Forelimb muscle (tissue), 1 donor: ENCODE measurements at regions not wholly inside any gene's neighbourhood (a gene's known extent, or its start where the extent isn't known, plus 50 kb on each side); places are given as distances from the start of the nearest gene placed in this dataset.
"Not testable (repeated sequence)": the region's sequence is repeated elsewhere in the genome, so short reads cannot be mapped to it uniquely, and the experiment has no call there.

ENCODE experiments used
- DNase-seq: peaks from one replicate; pipeline ENCODE4 v3.0.0-alpha.2; 2013; ENCODE audit warnings: low read depth

DNA sequence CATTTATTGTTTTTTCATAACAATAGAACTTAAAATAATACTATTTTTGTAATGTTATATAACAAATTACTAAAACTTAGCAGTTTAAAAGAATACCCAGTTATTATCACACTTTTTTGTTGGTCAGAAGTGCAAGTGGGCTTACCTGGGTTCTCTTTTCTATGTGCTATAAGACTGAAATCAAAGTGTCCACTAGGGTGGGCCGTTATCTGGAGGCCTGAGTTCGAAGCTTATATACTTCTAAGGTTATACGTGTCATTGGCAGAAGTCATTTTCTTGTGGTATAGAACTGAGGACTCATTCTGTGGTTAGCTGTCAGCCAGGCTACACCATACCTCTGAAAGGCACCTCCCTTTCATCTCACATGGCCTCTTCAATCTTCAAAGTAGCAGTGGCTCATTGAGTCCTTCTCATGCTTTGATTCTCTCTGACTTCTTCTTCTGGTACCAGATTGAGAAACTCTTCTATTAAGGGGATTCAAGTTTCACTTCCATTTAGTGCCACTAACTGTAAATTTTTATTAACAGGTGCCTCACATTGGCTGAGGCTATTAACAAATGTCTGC, 414.3 kb downstream of the AMY1C start:
- DNase-seq = no peak

DNA sequence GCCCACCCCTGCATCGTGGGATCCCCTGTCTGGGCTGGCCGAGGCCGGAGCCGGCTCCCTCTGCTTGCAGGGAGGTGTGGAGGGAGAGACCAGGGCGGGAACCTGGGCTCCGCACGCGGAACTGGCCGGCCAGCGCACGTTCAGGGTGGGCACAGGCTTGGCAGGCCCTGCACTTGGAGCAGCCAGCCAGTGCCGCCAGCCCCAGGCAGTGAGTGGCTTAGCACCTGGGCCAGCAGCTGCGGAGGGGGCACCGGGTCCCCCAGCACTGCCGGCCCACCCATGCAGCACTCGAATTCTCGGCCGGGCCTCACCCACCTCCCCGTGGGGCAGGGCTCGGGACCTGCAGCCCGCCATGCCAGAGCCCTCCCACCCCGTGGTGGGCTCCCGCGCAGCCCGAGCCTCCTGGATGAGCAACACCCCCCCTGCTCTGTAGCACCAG, 422.6 kb downstream of the AMY1C start:
- no peak for DNase-seq

DNA sequence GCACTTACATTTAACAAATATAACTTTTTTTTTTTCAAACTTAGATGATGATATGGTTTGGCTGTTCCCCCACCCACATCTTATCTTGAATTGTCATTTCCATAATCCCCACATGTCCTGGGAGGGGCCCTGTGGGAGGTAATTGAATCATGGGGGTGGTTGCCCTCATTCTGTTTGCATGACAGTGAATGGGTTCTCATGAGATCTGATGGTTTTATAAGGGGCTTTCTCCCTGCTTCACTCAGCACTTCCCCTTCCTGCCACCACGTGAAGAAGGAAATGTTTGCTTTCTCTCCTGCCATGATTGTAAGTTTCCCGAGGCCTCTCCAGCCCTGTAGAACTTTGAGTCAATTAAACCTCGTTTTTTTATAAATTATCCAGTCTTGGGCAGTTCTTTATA, 432.6 kb downstream of the AMY1C start:
- DNase-seq = no peak

DNA sequence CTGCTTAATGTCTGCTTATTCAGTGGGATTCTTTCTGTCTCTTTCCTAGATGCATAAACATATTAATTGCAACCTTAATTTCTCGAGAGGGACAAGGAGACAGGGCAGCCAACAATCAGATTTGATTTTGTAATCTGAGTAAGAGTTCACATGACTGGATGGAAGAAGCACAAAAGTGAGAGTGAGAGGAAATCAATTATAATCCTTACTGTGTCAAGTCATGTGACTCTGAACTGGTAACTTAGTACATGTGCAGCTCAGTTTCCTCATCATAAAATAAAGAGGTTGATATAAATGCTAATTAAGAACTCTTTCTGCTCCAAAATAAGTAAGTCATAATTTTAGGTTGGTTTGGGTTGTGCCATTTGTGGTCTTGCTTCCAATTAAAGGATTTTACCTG, 439.5 kb downstream of the AMY1C start:
- no peak for DNase-seq

DNA sequence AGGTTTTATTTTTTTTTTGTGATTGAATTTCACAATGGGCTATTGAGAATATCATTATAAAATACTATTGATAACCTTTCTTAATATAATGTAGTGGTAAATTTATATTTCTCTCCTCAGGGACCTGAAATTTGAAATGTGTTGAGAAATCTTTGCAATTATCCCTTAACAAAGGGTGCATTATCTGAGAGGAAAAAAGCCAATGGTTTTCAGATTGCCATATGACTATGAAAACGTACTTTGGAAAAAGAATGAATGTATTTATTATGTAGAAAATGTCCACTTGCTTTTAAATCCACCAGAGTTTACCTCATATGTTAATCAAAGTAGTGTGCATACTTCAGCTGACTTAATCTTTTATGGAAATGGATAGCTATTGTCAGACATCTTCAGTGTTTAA, 441.1 kb downstream of the AMY1C start:
- DNase-seq = no peak

DNA sequence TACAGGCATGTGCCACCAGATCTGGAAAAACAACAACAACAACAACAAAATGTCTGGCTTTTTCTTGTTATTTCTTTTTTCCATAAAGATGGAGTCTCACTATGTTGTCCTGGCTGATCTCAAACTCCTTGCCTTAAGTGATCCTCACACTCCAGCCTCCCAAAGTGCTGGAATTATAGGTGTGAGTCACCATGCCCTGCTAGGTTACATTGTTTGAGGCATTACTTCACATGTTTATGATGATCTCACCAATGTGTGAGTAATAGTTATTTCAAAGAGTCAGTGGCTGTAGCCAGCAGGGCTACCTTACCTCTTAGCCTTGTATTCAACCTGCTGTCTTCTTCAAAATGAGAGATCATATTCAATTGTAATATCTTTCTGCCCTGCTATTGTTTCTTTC, 445.7 kb downstream of the AMY1C start:
- DNase-seq = no peak

DNA sequence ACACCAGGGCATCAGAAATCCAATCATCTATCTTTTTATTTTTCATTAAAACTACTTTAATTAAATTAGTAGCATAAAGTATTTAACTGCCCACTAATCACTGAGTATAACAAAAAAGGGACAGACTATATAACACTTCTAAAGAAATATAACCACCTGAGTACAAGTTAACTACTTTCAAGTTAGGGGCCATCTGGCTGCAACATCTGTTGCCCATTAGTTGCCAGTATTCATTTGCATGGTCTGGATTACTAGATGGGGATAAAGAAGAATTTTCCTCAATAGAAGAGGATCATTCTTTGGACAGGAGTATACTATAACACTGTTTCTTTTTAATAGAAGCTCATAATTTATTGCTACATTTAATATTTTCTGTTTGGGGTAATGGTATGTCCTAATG, 446.4 kb downstream of the AMY1C start:
- no peak for DNase-seq

DNA sequence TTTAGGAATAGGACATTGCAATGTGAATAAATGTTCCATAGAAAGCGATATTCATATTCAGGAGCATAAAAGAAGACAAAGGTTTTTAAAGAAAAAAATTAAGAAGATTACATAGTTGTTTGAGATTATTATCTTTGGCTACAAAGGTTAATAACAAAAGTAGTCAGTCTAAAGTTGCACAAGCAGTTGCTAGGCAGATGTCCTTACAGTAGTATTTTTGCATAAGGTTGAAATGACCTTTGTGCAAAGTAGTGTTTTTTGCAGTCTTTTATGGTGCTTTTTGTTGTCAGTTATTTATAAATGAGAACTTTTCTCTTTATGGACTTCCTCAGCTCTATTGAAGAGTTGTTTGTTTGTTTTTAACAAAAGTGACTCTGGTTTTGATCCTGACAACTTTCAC, 447.8 kb downstream of the AMY1C start:
- no peak for DNase-seq

DNA sequence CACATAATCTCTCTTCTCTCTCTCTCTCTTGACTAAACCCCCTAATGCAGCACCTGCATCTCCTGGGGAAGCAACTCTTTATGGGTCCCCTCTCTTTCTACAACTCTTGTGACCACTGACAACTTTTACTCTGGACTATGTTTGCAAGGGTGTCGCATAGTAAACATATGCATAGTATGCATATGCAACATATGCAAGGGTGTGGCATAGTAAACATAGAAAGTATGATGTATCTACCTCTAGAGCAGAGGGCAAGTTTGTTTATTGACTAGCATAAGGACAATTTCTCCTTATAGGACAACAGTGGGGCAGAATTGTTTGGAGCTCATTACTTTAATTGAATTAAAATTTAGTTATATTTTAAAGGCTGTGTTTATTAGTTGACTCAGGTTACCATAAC, 462.5 kb downstream of the AMY1C start:
- DNase-seq = no peak

DNA sequence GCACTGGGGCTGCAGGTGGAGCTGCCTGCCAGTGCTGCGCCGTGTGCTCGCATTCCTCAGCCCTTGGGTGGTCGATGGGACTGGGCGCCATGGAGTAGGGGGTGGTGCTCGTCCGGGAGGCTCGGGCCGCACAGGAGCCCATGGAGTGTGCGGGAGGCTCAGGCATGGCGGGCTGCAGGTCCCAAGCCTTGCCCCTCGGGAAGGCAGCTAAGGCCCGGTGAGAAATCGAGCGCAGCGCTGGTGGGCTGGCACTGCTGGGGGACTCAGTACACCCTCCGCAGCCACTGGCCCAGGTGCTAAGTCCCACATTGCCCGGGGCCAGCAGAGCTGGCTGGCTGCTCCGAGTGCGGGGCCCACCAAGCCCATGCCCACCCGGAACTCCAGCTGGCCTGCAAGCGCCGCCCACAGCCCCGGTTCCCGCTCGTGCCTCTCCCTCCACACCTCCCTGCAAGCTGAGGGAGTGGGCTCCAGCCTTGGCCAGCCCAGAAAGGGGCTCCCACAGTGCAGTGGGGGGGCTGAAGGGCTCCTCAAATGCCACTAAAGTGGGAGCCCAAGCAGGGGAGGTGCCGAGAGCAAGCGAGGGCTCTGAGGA, 467.8 kb downstream of the AMY1C start:
- not testable (repeated sequence) for DNase-seq

DNA sequence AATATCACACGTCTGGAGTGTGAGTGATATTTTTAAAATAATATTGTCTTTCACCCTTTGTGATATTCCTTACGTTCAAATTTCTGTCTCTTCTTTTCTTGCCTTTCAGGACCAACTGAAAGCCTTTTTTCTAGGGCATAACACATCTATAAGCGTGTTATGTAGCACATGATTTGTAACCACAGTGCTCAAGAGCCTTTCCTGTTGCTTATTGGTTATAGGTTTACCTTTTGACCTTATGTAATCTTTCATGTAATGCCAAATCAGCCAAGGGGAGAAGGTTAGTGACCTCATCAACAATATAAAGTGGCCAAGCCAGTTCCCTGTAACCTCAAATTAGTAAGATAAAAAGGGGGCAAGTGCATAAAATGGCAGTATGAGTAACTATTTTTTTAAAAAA, 480.2 kb downstream of the AMY1C start:
- no peak for DNase-seq

DNA sequence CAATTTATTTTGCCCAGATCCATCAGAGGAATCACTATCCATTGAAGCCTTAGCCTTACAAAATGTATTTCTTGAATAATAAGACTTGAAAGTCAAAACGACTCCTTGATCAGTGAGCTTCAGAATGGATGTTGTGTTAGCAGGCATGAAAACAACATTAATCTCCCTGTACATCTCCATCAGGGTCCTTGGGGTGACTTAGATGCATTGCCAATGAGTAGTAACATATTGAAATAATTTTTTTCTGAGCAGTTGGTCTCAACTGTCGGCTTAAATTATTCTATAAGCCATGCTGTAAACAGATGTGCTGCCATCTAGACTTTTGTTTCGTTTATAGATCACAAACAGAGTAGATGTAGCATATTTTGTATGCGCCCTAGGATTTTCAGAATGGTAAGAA, 482.0 kb downstream of the AMY1C start:
- DNase-seq = no peak

DNA sequence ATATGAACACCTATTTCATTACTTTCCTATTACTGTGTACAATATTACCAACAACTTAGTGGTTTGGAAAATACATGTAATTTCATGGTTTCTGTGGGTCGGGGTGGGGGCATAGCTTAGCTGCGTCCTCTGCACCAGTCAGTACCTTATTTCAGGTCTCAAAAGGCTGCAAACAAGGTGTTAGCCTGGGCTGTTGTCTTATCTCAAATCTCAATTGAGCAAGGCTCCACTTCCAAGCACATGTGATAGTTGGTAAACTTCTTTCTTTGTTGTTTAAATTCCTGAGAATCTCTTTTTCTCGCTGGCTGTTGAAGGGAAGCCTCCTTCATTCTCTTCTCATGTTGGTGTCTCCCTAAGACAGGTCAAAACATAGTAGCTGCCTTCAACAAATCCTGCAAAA, 485.4 kb downstream of the AMY1C start:
- no peak for DNase-seq

DNA sequence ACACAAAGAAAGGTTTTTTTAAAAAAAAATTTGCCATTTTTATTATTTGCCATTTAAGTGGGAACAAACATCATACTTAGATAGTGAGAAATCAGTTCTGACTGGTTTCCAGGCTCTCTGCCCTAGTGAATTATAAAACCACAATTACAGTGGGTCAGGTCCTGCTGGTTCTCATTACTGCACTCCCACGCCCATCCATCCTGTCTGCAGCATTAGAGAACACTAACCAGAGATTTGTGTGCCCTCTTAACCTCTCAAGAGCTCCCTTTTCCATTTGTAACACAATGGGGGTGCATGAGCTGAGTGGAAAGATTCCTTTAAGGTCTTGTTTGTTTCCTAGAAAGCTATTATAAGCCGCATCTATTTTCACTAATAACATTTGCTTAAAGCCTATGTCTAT, 489.3 kb downstream of the AMY1C start:
- DNase-seq = no peak

DNA sequence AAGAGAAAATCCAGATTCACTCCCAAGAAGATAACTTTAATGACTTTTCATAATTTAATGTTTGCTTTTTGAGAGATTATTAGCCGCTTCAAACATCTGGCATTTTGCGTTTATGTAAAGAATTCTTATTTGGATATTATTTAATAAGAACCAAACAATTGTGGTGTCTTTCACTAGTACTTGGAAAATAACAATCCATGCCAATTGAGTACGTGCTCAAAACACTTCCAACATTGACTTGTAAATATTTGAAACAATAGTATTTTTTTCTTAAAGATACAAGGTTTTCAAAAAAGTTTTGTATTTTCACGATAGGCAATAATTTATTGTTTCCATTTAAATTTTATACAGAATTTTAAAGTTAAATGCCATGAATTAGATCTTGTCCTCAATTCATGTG, 498.7 kb downstream of the AMY1C start:
- DNase-seq = peak; percentile 32

DNA sequence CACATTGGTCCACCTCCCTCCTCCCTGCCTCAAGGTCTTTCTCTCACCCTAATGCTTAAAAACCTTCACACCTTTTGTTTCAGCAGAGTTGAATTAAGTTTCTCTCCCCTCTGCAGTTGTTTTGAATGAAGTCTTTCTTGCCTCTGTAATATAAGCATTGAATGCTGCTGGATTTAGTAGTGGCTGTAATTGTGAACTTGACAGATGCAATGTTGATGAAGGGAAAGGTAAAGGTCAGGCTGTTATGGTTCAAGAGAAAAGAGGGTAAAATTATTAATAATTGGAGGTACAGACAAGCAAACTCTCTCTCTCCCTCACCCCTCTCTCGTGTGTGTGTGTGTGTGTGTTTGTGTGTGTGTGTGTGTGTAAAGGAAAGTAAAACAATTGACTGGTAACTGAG, 509.8 kb downstream of the AMY1C start:
- DNase-seq = no peak

DNA sequence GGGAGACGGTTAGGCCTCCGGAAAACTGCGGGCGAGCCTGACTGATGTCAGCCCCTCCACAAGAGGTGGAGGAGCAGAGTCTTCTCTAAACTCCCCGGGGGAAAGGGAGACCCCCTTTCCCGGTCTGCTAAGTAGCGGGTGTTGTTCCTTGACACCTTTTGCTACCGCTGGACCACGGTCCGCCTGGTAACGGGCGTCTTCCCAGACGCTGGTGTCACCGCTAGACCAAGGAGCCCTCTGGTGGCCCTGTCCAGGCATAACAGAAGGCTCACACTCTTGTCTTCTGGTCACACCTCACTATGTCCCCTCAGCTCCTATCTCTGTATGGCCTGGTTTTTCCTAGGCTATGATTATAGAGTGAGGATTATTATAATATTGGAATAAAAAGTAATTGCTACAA, 513.4 kb downstream of the AMY1C start:
- not testable (repeated sequence) for DNase-seq

DNA sequence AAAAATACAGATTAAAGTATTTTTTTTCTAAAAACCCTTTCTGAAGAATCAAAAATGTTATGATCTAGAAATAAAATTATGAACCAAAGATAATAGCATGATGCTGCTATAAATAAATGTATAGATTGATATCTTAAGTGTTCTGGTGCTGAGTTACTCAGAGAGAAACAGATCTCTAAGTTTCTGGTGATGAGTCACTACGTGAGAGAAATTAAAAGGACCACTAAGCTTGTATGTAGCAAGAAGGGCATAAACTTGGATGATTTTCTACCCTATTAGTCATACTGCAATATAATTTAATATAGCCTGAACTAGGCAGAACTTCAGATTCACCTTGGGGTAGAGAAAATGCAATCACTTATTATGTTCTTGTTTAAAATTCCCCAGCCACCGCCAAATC, 514.8 kb downstream of the AMY1C start:
- no peak for DNase-seq

DNA sequence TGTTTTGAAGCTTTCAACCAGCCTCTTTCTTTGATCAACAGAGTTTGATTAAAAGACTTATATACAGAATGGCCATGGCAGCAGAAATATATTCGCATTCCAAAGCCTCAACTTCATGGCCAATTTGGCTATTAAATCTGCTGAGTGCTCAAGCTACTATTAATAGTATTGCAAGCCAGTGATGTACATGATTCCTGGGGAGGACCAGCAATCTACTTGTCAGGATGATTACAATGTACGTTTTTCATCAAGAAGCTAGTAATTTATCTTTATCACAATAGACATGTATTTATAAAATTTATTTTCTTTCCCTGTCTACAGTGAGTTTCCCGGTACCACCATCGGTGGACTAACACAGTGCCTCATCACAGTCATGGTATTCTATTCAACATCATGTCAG, 515.5 kb downstream of the AMY1C start:
- DNase-seq = no peak

DNA sequence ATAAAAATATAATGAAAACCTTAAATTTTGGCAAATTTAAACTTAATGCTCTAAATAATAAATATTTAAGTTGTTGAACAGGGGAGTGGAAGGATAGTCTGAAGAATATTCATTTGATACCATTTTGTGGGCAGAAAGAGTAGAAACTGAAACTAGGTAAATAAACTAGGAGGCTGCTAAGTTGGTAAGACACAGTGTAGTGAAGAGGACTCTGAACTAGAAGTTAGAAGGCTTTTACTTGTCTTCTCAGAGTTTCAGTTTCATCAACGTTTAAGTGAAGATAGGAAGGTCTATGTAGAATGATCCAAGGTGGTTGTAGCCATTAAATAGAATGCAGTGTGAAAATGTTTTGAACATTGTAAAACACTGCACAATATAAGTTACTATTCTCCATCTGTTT, 516.9 kb downstream of the AMY1C start:
- no peak for DNase-seq

DNA sequence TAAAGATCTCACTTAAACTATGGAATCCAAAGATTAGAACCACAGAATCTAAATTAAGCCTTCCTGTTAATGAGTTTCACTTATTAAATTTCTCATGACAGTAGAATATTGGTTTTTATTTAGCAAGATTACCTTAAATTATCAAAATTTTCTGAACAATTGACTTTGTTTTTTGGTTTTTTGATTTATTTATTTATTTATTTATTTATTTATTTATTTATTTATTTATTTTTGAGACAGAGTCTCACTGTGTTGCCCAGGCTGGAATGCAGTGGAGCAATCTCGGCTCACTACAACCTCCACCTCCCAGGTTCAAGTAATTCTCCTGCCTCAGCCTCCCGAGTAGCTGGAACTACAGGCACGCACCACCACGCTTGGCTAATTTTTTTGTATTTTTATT, 538.6 kb downstream of the AMY1C start:
- DNase-seq = not testable (repeated sequence)

DNA sequence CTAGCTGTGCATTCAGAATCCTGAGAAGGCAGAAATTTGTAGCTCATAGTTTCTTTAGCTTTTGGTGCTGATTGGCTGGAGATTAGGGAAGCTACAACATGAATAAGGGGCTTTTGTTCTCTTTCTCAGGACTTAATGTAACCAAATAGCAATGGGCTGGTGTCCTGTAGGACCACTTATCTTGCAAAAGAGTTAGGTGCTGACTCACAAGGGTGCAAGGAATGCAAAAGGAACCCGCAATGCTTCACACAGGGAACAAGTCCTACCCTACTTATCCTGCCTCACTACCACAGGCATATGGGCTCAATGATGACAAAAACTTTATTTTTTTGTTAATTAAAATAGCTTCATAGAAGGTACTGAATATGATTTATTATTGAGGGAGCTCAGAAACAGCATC, 541.5 kb downstream of the AMY1C start:
- DNase-seq = no peak

DNA sequence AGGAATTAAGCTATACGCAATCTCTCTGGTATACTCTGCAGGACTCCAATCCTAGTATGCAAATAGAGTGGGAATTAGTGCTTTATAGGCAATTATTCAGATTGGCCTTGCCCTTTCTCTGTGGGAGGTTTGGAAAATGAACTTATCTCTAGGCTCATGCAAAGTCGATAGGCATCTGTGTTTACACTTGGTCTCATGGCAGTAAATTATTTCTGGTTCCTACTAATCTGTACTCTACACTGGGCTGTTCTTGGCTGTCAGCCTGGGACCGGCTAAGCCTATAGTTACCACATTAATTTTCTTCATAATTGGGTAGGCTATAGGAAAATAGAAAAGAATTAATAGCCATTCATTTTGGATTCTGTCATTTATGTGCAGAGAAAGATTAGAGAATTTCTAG, 544.6 kb downstream of the AMY1C start:
- DNase-seq = no peak

DNA sequence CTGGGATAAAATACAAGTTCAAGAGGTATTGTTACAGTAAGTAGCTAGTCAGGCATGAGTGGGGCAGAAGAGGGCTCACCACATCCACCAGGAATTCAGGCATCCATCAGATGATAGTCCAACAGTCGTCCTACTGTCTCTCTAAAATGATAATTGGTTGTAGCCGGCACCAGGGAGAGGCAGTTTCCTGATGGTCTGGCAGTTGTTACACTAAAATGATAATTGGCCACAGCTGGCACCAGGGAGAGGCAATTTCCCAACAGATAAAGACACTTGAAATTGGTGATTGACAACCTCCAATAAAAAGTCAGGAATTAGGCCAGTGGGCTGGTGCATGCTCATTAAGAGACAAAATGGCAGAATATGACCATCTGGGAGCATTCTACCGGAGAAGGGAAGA, 545.8 kb downstream of the AMY1C start:
- DNase-seq = no peak
